HepG2 (cell line): ENCODE measurements at regions not wholly inside any gene's neighbourhood (a gene's known extent, or its start where the extent isn't known, plus 50 kb on each side); places are given as distances from the start of the nearest gene placed in this dataset.

Experiments
- ATAC-seq: fragments of 200-7000 bp; cut with Tn5 transposase; 3 replicates; pipeline ENCODE4 v1.9.1; 2020; ENCODE audit warnings: mild to moderate bottlenecking, moderate library complexity
- BruUV-seq: library from RNA; stranded (reverse); fragments of 400-500 nt; replicated peaks from 2 replicates; lab custom pipeline; 2021; lab: Mats Ljungman, UMichigan
- CTCF ChIA-PET: fragments of 300-600 bp; formaldehyde crosslinking; extraction: SDS; loops from one replicate; lab custom pipeline; 2021; ENCODE audit warnings: low total read pairs, inconsistent platforms, low intra/inter-chr PET ratio; lab: Yijun Ruan, JAX
- POLR2A ChIA-PET: fragments of 350-600 bp; sonication (Branson Sonifier 250); formaldehyde crosslinking; loops from one replicate; lab custom pipeline; 2020; ENCODE audit warnings: antibody characterized with exemption, inconsistent platforms; lab: Yijun Ruan, JAX
- DNase-seq: peaks from one replicate; pipeline ENCODE4 v3.0.0-alpha.2; 2015; ENCODE audit warnings: low spot score
- FAIRE-seq: peaks from 3 replicates; lab custom pipeline; 2011; peaks lifted over from hg19 to GRCh38; lab: Jason Lieb, UNC
- H2AFZ ChIP-seq: one replicate; pipeline ENCODE4 v1.6.1; 2011; ENCODE audit warnings: low read length, inconsistent platforms
- H3K27ac ChIP-seq: fragments of 300-600 bp; 3 replicates; pipeline ENCODE4 v1.8.0; 2011; ENCODE audit warnings: mixed run types, mild to moderate bottlenecking, mixed read lengths, low read length, inconsistent platforms; ENCODE audit not compliant: insufficient read depth; ENCODE audit errors: extremely low read length
- H3K27me3 ChIP-seq, 2 experiments: fragments of 200-600 bp in 1 of 2; 2 replicates in 1 of 2; 3 replicates in 1 of 2; pipeline versions ENCODE4 v1.6.0 to v1.8.0; 2011; ENCODE audit warnings: low read length in 2 of 2, mild to moderate bottlenecking in 2 of 2, moderate library complexity in 2 of 2, inconsistent platforms in 1 of 2; ENCODE audit not compliant: insufficient read depth in 2 of 2, control insufficient read depth in 1 of 2
- H3K36me3 ChIP-seq, 2 experiments: fragments of 200-600 bp in 1 of 2; replicated peaks in 1 of 2; 2 replicates in 1 of 2; 3 replicates in 1 of 2; pipeline versions ENCODE4 v1.5.1 to v1.8.0; 2011; ENCODE audit warnings: low read length in 2 of 2, inconsistent platforms in 1 of 2; ENCODE audit not compliant: insufficient read depth in 2 of 2, control insufficient read depth in 1 of 2
- H3K4me1 ChIP-seq: 2 replicates; pipeline ENCODE4 v1.5.1; 2012; ENCODE audit warnings: low read length, inconsistent platforms; ENCODE audit not compliant: insufficient read depth
- H3K4me2 ChIP-seq: 2 replicates; pipeline ENCODE4 v1.6.0; 2011; ENCODE audit warnings: low read depth, low read length, inconsistent platforms
- H3K4me3 ChIP-seq, 3 experiments: fragments of 200-600 bp in 1 of 3; sonication (generic), shearing (Covaris generic) in 1 of 3; replicated peaks in 1 of 3; 2 replicates each; pipeline ENCODE4 v1.5.1; 2011 to 2016; ENCODE audit warnings: low read length in 3 of 3, inconsistent platforms in 2 of 3, low read depth in 2 of 3, mild to moderate bottlenecking in 2 of 3, control low read depth in 1 of 3, mixed read lengths in 1 of 3; ENCODE audit not compliant: insufficient read depth in 1 of 3
- H3K79me2 ChIP-seq: one replicate; pipeline ENCODE4 v1.6.1; 2011; ENCODE audit warnings: low read length, inconsistent platforms; ENCODE audit not compliant: insufficient read depth
- H3K9ac ChIP-seq: 2 replicates; pipeline ENCODE4 v1.6.0; 2011; ENCODE audit warnings: mild to moderate bottlenecking, low read depth, low read length, inconsistent platforms; ENCODE audit not compliant: insufficient read depth
- H3K9me3 ChIP-seq: 2 replicates; pipeline ENCODE4 v1.5.1; 2012; ENCODE audit warnings: mild to moderate bottlenecking, low read length
- H4K20me1 ChIP-seq: 2 replicates; pipeline ENCODE4 v1.6.0; 2011; ENCODE audit warnings: inconsistent platforms, mild to moderate bottlenecking, low read length, moderate library complexity; ENCODE audit not compliant: insufficient read depth
- CCAR2 ChIP-seq: fragments of 200-400 bp; formaldehyde crosslinking; optimal IDR thresholded peaks from 2 replicates; pipeline ENCODE3; 2018; ENCODE audit warnings: low read depth, mild to moderate bottlenecking, low read length, moderate library complexity
- HCFC1 ChIP-seq: fragments of 150-350 bp; IDR thresholded peaks from 2 replicates; pipeline ENCODE4 v1.6.1; 2014; ENCODE audit warnings: low read depth, low read length
- MED8 ChIP-seq: sonication (generic); formaldehyde crosslinking; IDR thresholded peaks from 2 replicates; pipeline ENCODE4 v1.8.1; 2023; ENCODE audit warnings: mild to moderate bottlenecking, missing genetic modification reagents; ENCODE audit not compliant: insufficient replicate concordance
- RORA ChIP-seq: sonication (generic); formaldehyde crosslinking; IDR thresholded peaks from 2 replicates; pipeline ENCODE4 v1.5.0; 2020; ENCODE audit warnings: mild to moderate bottlenecking, missing genetic modification reagents, moderate library complexity
- SP140L ChIP-seq: sonication (generic); formaldehyde crosslinking; IDR thresholded peaks from 2 replicates; pipeline ENCODE4 v1.4.0; 2020; ENCODE audit warnings: missing genetic modification reagents, borderline replicate concordance
- ZBTB8A ChIP-seq: sonication (generic); formaldehyde crosslinking; IDR thresholded peaks from 2 replicates; pipeline ENCODE4 v1.4.0; 2020; ENCODE audit warnings: mild to moderate bottlenecking, low read depth, missing genetic modification reagents, borderline replicate concordance
- ZNF781 ChIP-seq: sonication (generic); formaldehyde crosslinking; IDR thresholded peaks from 2 replicates; pipeline ENCODE4 v1.5.1; 2020; ENCODE audit warnings: borderline replicate concordance, mild to moderate bottlenecking, missing genetic modification reagents; ENCODE audit errors: not compliant biosample characterization
- ZNF878 ChIP-seq: sonication (generic); formaldehyde crosslinking; IDR thresholded peaks from 2 replicates; pipeline ENCODE4 v1.8.1; 2023; ENCODE audit warnings: mild to moderate bottlenecking, missing genetic modification reagents, moderate library complexity
- ZNF891 ChIP-seq: sonication (generic); formaldehyde crosslinking; IDR thresholded peaks from 2 replicates; pipeline ENCODE4 v1.5.0; 2020; ENCODE audit warnings: mild to moderate bottlenecking, missing genetic modification reagents
- WGBS: methylation state at CpG from one replicate; pipeline ENCODE4 v1.1.6; 2017; ENCODE audit warnings: low lambda C conversion rate; 5-methylcytosine and 5-hydroxymethylcytosine counted together
- in situ Hi-C: cut with HindIII; loops from 2 replicates; pipeline ENCODE4 v1.10.0; 2017; ENCODE audit warnings: low pct_unique_long_range_greater_than_20kb; ENCODE audit not compliant: extremely low pct_ligation_motif_present
- intact Hi-C: fragments of 100-400 bp; cut with micrococcal nuclease; formaldehyde crosslinking; loops from one replicate; pipeline ENCODE4 v1.10.0; 2022; ENCODE audit not compliant: unreplicated experiment
- TF ChIP-seq, protein P1 (sequence below): sonication (generic); formaldehyde crosslinking; IDR thresholded peaks from 2 replicates; pipeline ENCODE4 v1.5.1; 2020; ENCODE audit warnings: missing genetic modification reagents, mild to moderate bottlenecking, borderline replicate concordance
- TF ChIP-seq, protein P2 (sequence below): sonication (generic); formaldehyde crosslinking; conservative IDR thresholded peaks from 2 replicates; pipeline ENCODE4 v1.4.0; 2020; ENCODE audit warnings: missing genetic modification reagents
- TF ChIP-seq, protein P3 (sequence below): sonication (generic); formaldehyde crosslinking; IDR thresholded peaks from 2 replicates; pipeline ENCODE4 v1.8.0; 2022; ENCODE audit warnings: missing genetic modification reagents, mild to moderate bottlenecking, inconsistent platforms, borderline replicate concordance
- TF ChIP-seq, protein P4 (sequence below): sonication (generic); formaldehyde crosslinking; conservative IDR thresholded peaks from 2 replicates; pipeline ENCODE4 v1.8.0; 2022; ENCODE audit warnings: mild to moderate bottlenecking, moderate library complexity, missing genetic modification reagents

DNA sequence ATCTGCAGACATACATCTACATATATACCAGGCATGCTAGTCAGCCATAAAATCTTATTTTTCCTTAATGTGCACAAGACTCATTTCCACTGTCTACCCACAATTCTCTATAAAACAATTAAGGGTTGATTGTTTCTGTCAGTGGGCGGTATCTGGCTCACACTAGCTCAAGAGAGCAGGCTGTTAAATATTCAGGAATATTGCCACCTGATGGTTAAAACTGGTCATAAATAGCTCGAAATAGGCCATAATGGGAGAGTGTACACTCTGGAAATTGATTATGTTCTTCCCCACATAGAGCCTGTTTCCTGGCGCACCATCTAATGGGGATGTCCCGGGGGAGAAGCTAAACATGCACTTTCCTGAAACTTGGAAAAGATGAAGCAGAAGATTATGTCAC is 620.6 kb upstream of the ANKRD30A start:
- 4% methylated on average over 4 of the region's 4 CpGs for WGBS
- no TSS peak for BruUV-seq
- DNase-seq (no peak), FAIRE-seq (no peak), ATAC-seq (no peak)
- Histone ChIP-seq H3K4me2 (no peak overlapping the region), H3K4me3 (no peak overlapping the region), H2AFZ (no peak overlapping the region), H3K27ac (no peak overlapping the region), H3K4me1 (no peaks in the 10 kb centered on the region), H3K79me2 (no peaks in the 10 kb centered on the region), H4K20me1 (no peaks in the 10 kb centered on the region), H3K36me3 (no peaks in the 10 kb centered on the region), H3K9ac (no peak overlapping the region), H3K9me3 (no peaks in the 10 kb centered on the region), H3K27me3 (no peaks in the 10 kb centered on the region)
- in situ Hi-C loops (no loop called here), intact Hi-C loops (no loop called here)
- POLR2A ChIA-PET: no interaction called here
- TF ChIP-seq ZBTB8A (CRISPR knock-in tag): no peak
- CTCF ChIA-PET: no interaction called here

DNA sequence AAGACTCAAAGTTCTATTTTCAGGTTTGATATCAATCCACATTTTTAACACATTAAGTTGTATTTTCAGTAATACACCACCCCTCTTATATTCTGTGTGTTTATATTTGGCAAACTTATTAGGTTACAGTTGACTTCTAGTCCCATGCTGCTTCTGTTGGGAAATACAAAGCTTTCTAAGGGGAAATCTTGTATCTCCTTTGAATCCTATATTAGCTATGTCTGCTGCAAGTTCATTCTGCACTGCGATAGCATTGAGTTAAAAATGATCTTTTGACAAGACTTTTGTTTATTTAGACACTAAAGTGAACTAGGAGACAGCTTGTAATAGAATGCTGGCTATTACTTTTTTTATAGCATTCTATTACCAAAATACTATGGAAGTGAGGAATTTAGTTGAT is 625.1 kb upstream of the ANKRD30A start:
- H3K9ac ChIP-seq: no peak overlapping the region
- WGBS: 0% methylated on average over 1 of the region's 1 CpG
- no peaks in the 10 kb centered on the region for H3K9me3 ChIP-seq
- DNase-seq (no peak), ATAC-seq (no peak), FAIRE-seq (no peak)
- intact Hi-C loops: no loop called here
- H2AFZ ChIP-seq: no peak overlapping the region
- H3K4me3 ChIP-seq: no peak overlapping the region
- ChIA-PET CTCF (no interaction called here), POLR2A (no interaction called here)
- H3K4me1 ChIP-seq: no peaks in the 10 kb centered on the region
- in situ Hi-C loops: no loop called here
- H3K4me2 ChIP-seq: no peak overlapping the region
- no peak overlapping the region for H3K27ac ChIP-seq
- no peaks in the 10 kb centered on the region for H3K27me3 ChIP-seq
- no peaks in the 10 kb centered on the region for H3K36me3 ChIP-seq
- no TSS peak for BruUV-seq
- no peaks in the 10 kb centered on the region for H3K79me2 ChIP-seq
- no peaks in the 10 kb centered on the region for H4K20me1 ChIP-seq
- TF ChIP-seq, protein P1, sequence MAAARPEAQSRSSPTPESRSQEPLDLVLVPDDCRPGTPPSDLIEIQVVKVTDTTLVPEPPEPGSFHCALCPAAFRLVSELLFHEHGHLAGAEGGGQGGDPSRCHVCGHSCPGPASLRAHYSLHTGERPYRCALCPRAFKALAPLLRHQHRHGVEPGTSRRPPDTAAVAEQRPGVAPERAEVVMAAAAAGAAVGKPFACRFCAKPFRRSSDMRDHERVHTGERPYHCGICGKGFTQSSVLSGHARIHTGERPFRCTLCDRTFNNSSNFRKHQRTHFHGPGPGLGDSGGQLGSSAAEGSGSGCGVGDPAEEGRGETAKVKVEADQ: no peak
- no peak for TF ChIP-seq ZNF891 (CRISPR knock-in tag)
- TF ChIP-seq CCAR2: no peak
- no peak for TF ChIP-seq MED8 (CRISPR knock-in tag)
- TF ChIP-seq, protein P2, sequence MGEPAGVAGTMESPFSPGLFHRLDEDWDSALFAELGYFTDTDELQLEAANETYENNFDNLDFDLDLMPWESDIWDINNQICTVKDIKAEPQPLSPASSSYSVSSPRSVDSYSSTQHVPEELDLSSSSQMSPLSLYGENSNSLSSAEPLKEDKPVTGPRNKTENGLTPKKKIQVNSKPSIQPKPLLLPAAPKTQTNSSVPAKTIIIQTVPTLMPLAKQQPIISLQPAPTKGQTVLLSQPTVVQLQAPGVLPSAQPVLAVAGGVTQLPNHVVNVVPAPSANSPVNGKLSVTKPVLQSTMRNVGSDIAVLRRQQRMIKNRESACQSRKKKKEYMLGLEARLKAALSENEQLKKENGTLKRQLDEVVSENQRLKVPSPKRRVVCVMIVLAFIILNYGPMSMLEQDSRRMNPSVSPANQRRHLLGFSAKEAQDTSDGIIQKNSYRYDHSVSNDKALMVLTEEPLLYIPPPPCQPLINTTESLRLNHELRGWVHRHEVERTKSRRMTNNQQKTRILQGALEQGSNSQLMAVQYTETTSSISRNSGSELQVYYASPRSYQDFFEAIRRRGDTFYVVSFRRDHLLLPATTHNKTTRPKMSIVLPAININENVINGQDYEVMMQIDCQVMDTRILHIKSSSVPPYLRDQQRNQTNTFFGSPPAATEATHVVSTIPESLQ (CRISPR knock-in tag): no peak
- TF ChIP-seq RORA (CRISPR knock-in tag): no peak
- TF ChIP-seq, protein P3, sequence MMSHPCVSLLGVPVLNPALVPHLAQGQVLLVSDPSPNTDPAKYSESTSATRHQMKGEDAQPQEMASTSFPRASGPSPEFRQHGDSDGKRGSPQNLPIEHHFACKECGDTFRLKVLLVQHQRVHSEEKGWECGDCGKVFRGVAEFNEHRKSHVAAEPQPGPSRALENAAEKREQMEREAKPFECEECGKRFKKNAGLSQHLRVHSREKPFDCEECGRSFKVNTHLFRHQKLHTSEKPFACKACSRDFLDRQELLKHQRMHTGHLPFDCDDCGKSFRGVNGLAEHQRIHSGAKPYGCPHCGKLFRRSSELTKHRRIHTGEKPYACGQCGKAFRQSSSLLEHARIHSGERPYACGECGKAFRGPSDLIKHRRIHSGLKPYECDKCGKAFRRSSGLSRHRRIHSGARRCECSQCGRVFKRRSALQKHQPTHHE (CRISPR knock-in tag): no peak
- TF ChIP-seq ZNF878 (CRISPR knock-in tag): no peak
- no peak for TF ChIP-seq SP140L (CRISPR knock-in tag)
- no peak for TF ChIP-seq ZNF781 (CRISPR knock-in tag)
- TF ChIP-seq HCFC1: no peak
- TF ChIP-seq, protein P4, sequence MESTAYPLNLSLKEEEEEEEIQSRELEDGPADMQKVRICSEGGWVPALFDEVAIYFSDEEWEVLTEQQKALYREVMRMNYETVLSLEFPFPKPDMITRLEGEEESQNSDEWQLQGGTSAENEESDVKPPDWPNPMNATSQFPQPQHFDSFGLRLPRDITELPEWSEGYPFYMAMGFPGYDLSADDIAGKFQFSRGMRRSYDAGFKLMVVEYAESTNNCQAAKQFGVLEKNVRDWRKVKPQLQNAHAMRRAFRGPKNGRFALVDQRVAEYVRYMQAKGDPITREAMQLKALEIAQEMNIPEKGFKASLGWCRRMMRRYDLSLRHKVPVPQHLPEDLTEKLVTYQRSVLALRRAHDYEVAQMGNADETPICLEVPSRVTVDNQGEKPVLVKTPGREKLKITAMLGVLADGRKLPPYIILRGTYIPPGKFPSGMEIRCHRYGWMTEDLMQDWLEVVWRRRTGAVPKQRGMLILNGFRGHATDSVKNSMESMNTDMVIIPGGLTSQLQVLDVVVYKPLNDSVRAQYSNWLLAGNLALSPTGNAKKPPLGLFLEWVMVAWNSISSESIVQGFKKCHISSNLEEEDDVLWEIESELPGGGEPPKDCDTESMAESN (CRISPR knock-in tag): no peak
